ENCODE measurements at regions not wholly inside any gene's neighbourhood (a gene's known extent, or its start where the extent isn't known, plus 50 kb on each side); places are given as distances from the start of the nearest gene placed in this dataset.

DNA sequence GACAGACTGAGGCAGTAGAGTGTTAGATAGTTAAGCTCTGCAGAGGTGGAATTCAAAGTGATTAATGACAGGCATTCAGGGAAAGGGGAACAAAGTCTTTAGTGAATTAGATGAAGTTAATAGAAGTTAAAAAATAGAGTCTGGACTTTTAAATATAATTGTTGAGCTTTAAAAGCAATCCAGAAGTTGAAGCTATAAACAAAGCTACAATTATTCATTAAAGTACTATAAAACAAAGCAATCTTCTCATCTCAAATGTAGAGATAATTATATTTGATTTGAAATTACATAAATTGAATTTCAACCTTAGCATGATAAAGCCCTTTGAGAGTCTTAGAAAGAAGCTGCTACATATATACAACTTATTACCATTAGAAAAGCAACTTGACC is 710.6 kb downstream of the MRPL39 start:
- H3K27ac ChIP-seq (ENCODE audit: low read length), result no peak overlapping the region
- peaks cover 7% of the 10 kb centered on the region; the same call in 1 of the 2 replicates for H3K4me1 ChIP-seq (ENCODE audit: insufficient read depth, low read length)
- no peaks in the 10 kb centered on the region for H3K27me3 ChIP-seq (ENCODE audit: insufficient read depth, low read length)
- no peaks in the 10 kb centered on the region for H3K9me3 ChIP-seq (ENCODE audit: insufficient read depth, low read depth, low read length)
- H3K36me3 ChIP-seq (ENCODE audit: insufficient read depth, low read depth, low read length), result no peaks in the 10 kb centered on the region
- H3K4me3 ChIP-seq (ENCODE audit: low read length), result no peak overlapping the region
- no peak overlapping the region for H3K9ac ChIP-seq (ENCODE audit: low read depth, low read length)

- Histone ChIP-seq H3K9me3 (ENCODE audit: insufficient read depth, low read depth, low read length) (no peaks in the 10 kb centered on the region), H3K36me3 (ENCODE audit: insufficient read depth, low read depth, low read length) (no peaks in the 10 kb centered on the region), H3K4me3 (ENCODE audit: low read length) (no peak overlapping the region), H3K4me1 (ENCODE audit: insufficient read depth, low read length) (peaks cover 7% of the 10 kb centered on the region; the same call in 1 of the 2 replicates), H3K27ac (ENCODE audit: low read length) (no peak overlapping the region), H3K27me3 (ENCODE audit: insufficient read depth, low read length) (no peaks in the 10 kb centered on the region), H3K9ac (ENCODE audit: low read depth, low read length) (no peak overlapping the region)
Measured at GRCh38 chr21:24895885-24896734, 711.2 kb downstream of the MRPL39 start.

GRCh38 chr21:24894324-24894723 is 713.0 kb downstream of the MRPL39 start:
- Histone ChIP-seq H3K4me3 (ENCODE audit: low read length) (no peak overlapping the region), H3K9ac (ENCODE audit: low read depth, low read length) (no peak overlapping the region), H3K36me3 (ENCODE audit: insufficient read depth, low read depth, low read length) (no peaks in the 10 kb centered on the region), H3K27me3 (ENCODE audit: insufficient read depth, low read length) (no peaks in the 10 kb centered on the region), H3K27ac (ENCODE audit: low read length) (no peak overlapping the region), H3K4me1 (ENCODE audit: insufficient read depth, low read length) (peaks cover 7% of the 10 kb centered on the region; the same call in 1 of the 2 replicates), H3K9me3 (ENCODE audit: insufficient read depth, low read depth, low read length) (no peaks in the 10 kb centered on the region)

- no peak overlapping the region for H3K27ac ChIP-seq (ENCODE audit: low read length)
- no peak overlapping the region for H3K9ac ChIP-seq (ENCODE audit: low read depth, low read length)
- H3K4me3 ChIP-seq (ENCODE audit: low read length), result no peak overlapping the region
- no peaks in the 10 kb centered on the region for H3K4me1 ChIP-seq (ENCODE audit: insufficient read depth, low read length)
- peaks cover 6% of the 10 kb centered on the region; the same call in 1 of the 2 replicates for H3K9me3 ChIP-seq (ENCODE audit: insufficient read depth, low read depth, low read length)
- no peaks in the 10 kb centered on the region for H3K27me3 ChIP-seq (ENCODE audit: insufficient read depth, low read length)
- H3K36me3 ChIP-seq (ENCODE audit: insufficient read depth, low read depth, low read length), result no peaks in the 10 kb centered on the region
Measured at GRCh38 chr21:24890021-24890420, 717.3 kb downstream of the MRPL39 start.

DNA sequence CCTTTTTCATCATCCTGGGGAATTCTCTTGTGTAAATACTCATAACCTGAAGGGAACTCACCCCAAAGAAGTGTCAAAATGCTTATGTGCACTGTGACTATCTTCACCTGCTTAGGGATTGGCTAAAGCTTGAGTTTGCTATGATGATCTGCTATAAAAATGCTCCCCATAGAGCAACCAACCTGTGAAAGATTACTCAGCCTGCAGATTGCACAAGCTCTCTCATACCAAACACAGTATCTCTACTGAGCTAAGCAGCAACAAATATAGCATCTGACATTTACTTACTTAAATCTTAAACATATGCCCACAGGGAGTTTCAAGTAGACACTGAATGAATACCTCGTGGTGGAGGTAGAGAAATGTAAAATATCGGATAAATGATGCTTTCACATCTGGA is 725.8 kb downstream of the MRPL39 start:
- Histone ChIP-seq H3K27me3 (ENCODE audit: insufficient read depth, low read length) (no peaks in the 10 kb centered on the region), H3K27ac (ENCODE audit: low read length) (no peak overlapping the region), H3K9ac (ENCODE audit: low read depth, low read length) (no peak overlapping the region), H3K4me1 (ENCODE audit: insufficient read depth, low read length) (no peaks in the 10 kb centered on the region), H3K4me3 (ENCODE audit: low read length) (no peak overlapping the region), H3K36me3 (ENCODE audit: insufficient read depth, low read depth, low read length) (no peaks in the 10 kb centered on the region), H3K9me3 (ENCODE audit: insufficient read depth, low read depth, low read length) (peaks cover 6% of the 10 kb centered on the region; the same call in 1 of the 2 replicates)

DNA sequence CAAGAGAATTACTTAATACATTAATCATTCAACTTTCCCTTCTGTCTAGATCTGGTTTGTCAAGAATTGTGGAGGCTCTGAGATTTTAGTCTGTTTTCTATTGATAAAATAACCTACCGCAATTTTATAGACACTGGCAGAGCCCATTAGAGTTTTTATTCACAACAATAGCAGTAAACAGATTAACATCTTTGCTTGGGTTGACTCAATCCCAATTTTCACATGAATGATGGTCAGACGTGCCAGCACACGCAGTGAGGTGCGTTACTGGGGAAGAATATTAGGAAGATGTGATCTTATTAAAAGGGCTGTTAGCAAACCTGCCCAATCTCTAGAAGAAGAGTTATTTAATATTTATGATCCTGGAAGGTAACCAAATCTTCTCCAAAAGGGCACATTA is 736.6 kb downstream of the MRPL39 start:
- Histone ChIP-seq H3K9ac (ENCODE audit: low read depth, low read length) (no peak overlapping the region), H3K4me1 (ENCODE audit: insufficient read depth, low read length) (no peaks in the 10 kb centered on the region), H3K36me3 (ENCODE audit: insufficient read depth, low read depth, low read length) (no peaks in the 10 kb centered on the region), H3K27me3 (ENCODE audit: insufficient read depth, low read length) (no peaks in the 10 kb centered on the region), H3K4me3 (ENCODE audit: low read length) (no peak overlapping the region), H3K27ac (ENCODE audit: low read length) (no peak overlapping the region), H3K9me3 (ENCODE audit: insufficient read depth, low read depth, low read length) (no peaks in the 10 kb centered on the region)

GRCh38 chr21:24869862-24870261 is 737.4 kb downstream of the MRPL39 start:
- Histone ChIP-seq H3K27me3 (ENCODE audit: insufficient read depth, low read length) (no peaks in the 10 kb centered on the region), H3K9me3 (ENCODE audit: insufficient read depth, low read depth, low read length) (no peaks in the 10 kb centered on the region), H3K4me3 (ENCODE audit: low read length) (no peak overlapping the region), H3K9ac (ENCODE audit: low read depth, low read length) (no peak overlapping the region), H3K36me3 (ENCODE audit: insufficient read depth, low read depth, low read length) (no peaks in the 10 kb centered on the region), H3K4me1 (ENCODE audit: insufficient read depth, low read length) (no peaks in the 10 kb centered on the region), H3K27ac (ENCODE audit: low read length) (no peak overlapping the region)

- H3K27ac ChIP-seq (ENCODE audit: low read length), result no peak overlapping the region
- H3K4me1 ChIP-seq (ENCODE audit: insufficient read depth, low read length), result no peaks in the 10 kb centered on the region
- no peaks in the 10 kb centered on the region for H3K27me3 ChIP-seq (ENCODE audit: insufficient read depth, low read length)
- no peaks in the 10 kb centered on the region for H3K9me3 ChIP-seq (ENCODE audit: insufficient read depth, low read depth, low read length)
- no peaks in the 10 kb centered on the region for H3K36me3 ChIP-seq (ENCODE audit: insufficient read depth, low read depth, low read length)
- no peak overlapping the region for H3K9ac ChIP-seq (ENCODE audit: low read depth, low read length)
- H3K4me3 ChIP-seq (ENCODE audit: low read length), result no peak overlapping the region
Measured at GRCh38 chr21:24868117-24868516, 739.2 kb downstream of the MRPL39 start.

GRCh38 chr21:24861471-24861870 is 745.8 kb downstream of the MRPL39 start:
- no peaks in the 10 kb centered on the region for H3K4me1 ChIP-seq (ENCODE audit: insufficient read depth, low read length)
- no peak overlapping the region for H3K4me3 ChIP-seq (ENCODE audit: low read length)
- no peaks in the 10 kb centered on the region for H3K27me3 ChIP-seq (ENCODE audit: insufficient read depth, low read length)
- no peaks in the 10 kb centered on the region for H3K36me3 ChIP-seq (ENCODE audit: insufficient read depth, low read depth, low read length)
- no peak overlapping the region for H3K27ac ChIP-seq (ENCODE audit: low read length)
- H3K9me3 ChIP-seq (ENCODE audit: insufficient read depth, low read depth, low read length), result no peaks in the 10 kb centered on the region
- H3K9ac ChIP-seq (ENCODE audit: low read depth, low read length), result no peak overlapping the region

DNA sequence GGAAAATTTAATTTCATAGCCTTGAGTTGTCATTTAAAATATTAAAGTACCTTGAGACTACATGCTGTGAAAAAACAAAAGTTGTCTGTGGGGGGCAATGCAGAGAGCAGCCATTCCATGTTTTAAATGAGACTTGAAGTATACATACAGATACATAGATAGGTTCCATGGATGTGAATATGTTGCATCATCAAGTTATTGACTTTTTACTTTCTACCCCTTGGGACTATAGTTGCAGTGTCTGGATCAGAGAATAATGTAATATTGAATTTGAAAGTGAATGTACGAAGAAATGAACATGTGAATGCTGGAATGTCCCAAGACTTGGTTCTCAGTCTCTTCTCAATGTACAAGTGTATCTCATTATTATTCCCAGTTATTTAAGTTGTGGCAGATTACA is 751.0 kb downstream of the MRPL39 start:
- H3K4me3 ChIP-seq (ENCODE audit: low read length), result no peak overlapping the region

GRCh38 chr21:24852610-24853195 is 754.6 kb downstream of the MRPL39 start:
- Histone ChIP-seq H3K27me3 (ENCODE audit: insufficient read depth, low read length) (no peaks in the 10 kb centered on the region), H3K4me3 (ENCODE audit: low read length) (no peak overlapping the region), H3K9me3 (ENCODE audit: insufficient read depth, low read depth, low read length) (no peaks in the 10 kb centered on the region), H3K27ac (ENCODE audit: low read length) (no peak overlapping the region), H3K4me1 (ENCODE audit: insufficient read depth, low read length) (no peaks in the 10 kb centered on the region), H3K9ac (ENCODE audit: low read depth, low read length) (no peak overlapping the region), H3K36me3 (ENCODE audit: insufficient read depth, low read depth, low read length) (no peaks in the 10 kb centered on the region)

More for the DNA sequence above, 751.0 kb downstream of the MRPL39 start:
- Histone ChIP-seq H3K27ac (ENCODE audit: low read length) (no peak overlapping the region), H3K9me3 (ENCODE audit: insufficient read depth, low read depth, low read length) (no peaks in the 10 kb centered on the region), H3K4me1 (ENCODE audit: insufficient read depth, low read length) (no peaks in the 10 kb centered on the region), H3K36me3 (ENCODE audit: insufficient read depth, low read depth, low read length) (no peaks in the 10 kb centered on the region), H3K27me3 (ENCODE audit: insufficient read depth, low read length) (no peaks in the 10 kb centered on the region), H3K9ac (ENCODE audit: low read depth, low read length) (no peak overlapping the region)

GRCh38 chr21:24850121-24850520 is 757.2 kb downstream of the MRPL39 start:
- Histone ChIP-seq H3K27me3 (ENCODE audit: insufficient read depth, low read length) (no peaks in the 10 kb centered on the region), H3K4me3 (ENCODE audit: low read length) (no peak overlapping the region), H3K9ac (ENCODE audit: low read depth, low read length) (no peak overlapping the region), H3K36me3 (ENCODE audit: insufficient read depth, low read depth, low read length) (no peaks in the 10 kb centered on the region), H3K4me1 (ENCODE audit: insufficient read depth, low read length) (no peaks in the 10 kb centered on the region), H3K27ac (ENCODE audit: low read length) (no peak overlapping the region), H3K9me3 (ENCODE audit: insufficient read depth, low read depth, low read length) (no peaks in the 10 kb centered on the region)
